HCT116 (cell line): ENCODE measurements at regions not wholly inside any gene's neighbourhood (a gene's known extent, or its start where the extent isn't known, plus 50 kb on each side); places are given as distances from the start of the nearest gene placed in this dataset.

Experiments
- ATAC-seq: fragments of 200-7000 bp; cut with Tn5 transposase; 2 replicates; pipeline ENCODE4 v1.9.1; 2020; ENCODE audit warnings: mild to moderate bottlenecking, moderate library complexity
- BruUV-seq: library from RNA; stranded (reverse); fragments of 400-500 nt; replicated peaks from 2 replicates; lab custom pipeline; 2021; lab: Mats Ljungman, UMichigan
- CTCF ChIA-PET: fragments of 300-600 bp; sonication (Branson Sonifier 250); formaldehyde crosslinking; loops from one replicate; lab custom pipeline; 2021; ENCODE audit warnings: antibody characterized with exemption; lab: Charles Lee
- POLR2A ChIA-PET: fragments of 300-600, 350-600 bp; sonication (Branson Sonifier 250); formaldehyde crosslinking; loops from one replicate; lab custom pipeline; 2021; ENCODE audit warnings: antibody characterized with exemption; lab: Charles Lee
- RAD21 ChIA-PET, 2 experiments: fragments of 300-600 bp; sonication (Branson Sonifier 250); formaldehyde crosslinking; loops; one replicate each; lab custom pipeline; 2023; ENCODE audit warnings: low total read pairs in 2 of 2; ENCODE audit not compliant: uncharacterized antibody in 2 of 2, unreplicated experiment in 2 of 2, low non-redundant PET in 1 of 2; lab: Charles Lee
- DNase-seq: peaks from one replicate; pipeline ENCODE4 v3.0.0-alpha.2; 2010; ENCODE audit warnings: low read depth, low spot score
- H2AFZ ChIP-seq: fragments of 200-600 bp; shearing (Covaris generic), sonication (generic); 2 replicates; pipeline ENCODE4 v1.6.1; 2017; ENCODE audit warnings: low read depth, mixed run types, mixed read lengths, antibody characterized with exemption, low read length; ENCODE audit not compliant: poor library complexity, severe bottlenecking
- H3K27ac ChIP-seq: 2 replicates; pipeline ENCODE4 v1.5.1; 2012; ENCODE audit warnings: low read depth, low read length
- H3K27me3 ChIP-seq: fragments of 200-600 bp; sonication (generic); 2 replicates; pipeline ENCODE4 v1.6.1; 2016; ENCODE audit warnings: mixed run types, low read length, mixed read lengths; ENCODE audit not compliant: insufficient read depth
- H3K36me3 ChIP-seq, 2 experiments: fragments of 200-500 bp in 1 of 2; fragments of 200-600 bp in 1 of 2; sonication (Bioruptor generic) in 1 of 2; sonication (generic) in 1 of 2; 2 replicates each; pipeline versions ENCODE4 v1.5.1 to v1.6.1; 2014 to 2016; ENCODE audit warnings: low read length in 2 of 2, inconsistent platforms in 1 of 2, mixed read lengths in 1 of 2, mixed run types in 1 of 2; ENCODE audit not compliant: insufficient read depth in 2 of 2, control insufficient read depth in 1 of 2
- H3K4me1 ChIP-seq, 2 experiments: fragments of 200-600 bp in 1 of 2; sonication (generic) in 1 of 2; 2 replicates each; pipeline versions ENCODE4 v1.5.1 to v1.6.1; 2012 to 2017; ENCODE audit warnings: low read length in 2 of 2, inconsistent platforms in 1 of 2, mild to moderate bottlenecking in 1 of 2, mixed read lengths in 1 of 2, mixed run types in 1 of 2, moderate library complexity in 1 of 2; ENCODE audit not compliant: insufficient read depth in 2 of 2, control insufficient read depth in 1 of 2
- H3K4me2 ChIP-seq: fragments of 200-600 bp; sonication (generic); 2 replicates; pipeline ENCODE4 v1.6.1; 2017; ENCODE audit warnings: mixed run types, low read length, mixed read lengths
- H3K4me3 ChIP-seq, 2 experiments: fragments of 200-600 bp in 1 of 2; sonication (generic) in 1 of 2; replicated peaks in 1 of 2; 2 replicates each; pipeline ENCODE4 v1.5.1; 2011 to 2016; ENCODE audit warnings: low read length in 2 of 2, control low read depth in 1 of 2, low read depth in 1 of 2, mild to moderate bottlenecking in 1 of 2, mixed read lengths in 1 of 2, mixed run types in 1 of 2
- H3K79me2 ChIP-seq: fragments of 200-600 bp; sonication (generic); 2 replicates; pipeline ENCODE4 v1.6.1; 2017; ENCODE audit warnings: mild to moderate bottlenecking, mixed run types, low read length, moderate library complexity, mixed read lengths; ENCODE audit not compliant: insufficient read depth
- H3K9ac ChIP-seq: fragments of 200-600 bp; sonication (generic); 2 replicates; pipeline ENCODE4 v1.6.1; 2016; ENCODE audit warnings: low read length, mixed read lengths
- H3K9me2 ChIP-seq: fragments of 200-600 bp; sonication (generic), shearing (Covaris generic); 2 replicates; pipeline ENCODE4 v1.6.1; 2017; ENCODE audit warnings: mixed run types, mild to moderate bottlenecking, moderate library complexity; ENCODE audit not compliant: insufficient read depth
- H3K9me3 ChIP-seq, 2 experiments: fragments of 200-500 bp in 1 of 2; fragments of 200-600 bp in 1 of 2; sonication (Bioruptor generic) in 1 of 2; sonication (generic) in 1 of 2; 2 replicates each; pipeline ENCODE4 v1.6.1; 2014 to 2017; ENCODE audit warnings: low read length in 2 of 2, mixed read lengths in 2 of 2, inconsistent platforms in 1 of 2, low read depth in 1 of 2, mild to moderate bottlenecking in 1 of 2, mixed run types in 1 of 2, moderate library complexity in 1 of 2; ENCODE audit not compliant: control insufficient read depth in 1 of 2, insufficient read depth in 1 of 2
- H4K20me1 ChIP-seq: fragments of 200-600 bp; sonication (generic), shearing (Covaris generic); 2 replicates; pipeline ENCODE4 v1.6.1; 2017; ENCODE audit warnings: mixed run types, mild to moderate bottlenecking, moderate library complexity; ENCODE audit not compliant: insufficient read depth
- CEBPB ChIP-seq: IDR thresholded peaks from 2 replicates; pipeline ENCODE4 v1.6.1; 2012; ENCODE audit warnings: low read depth
- EGR1 ChIP-seq: IDR thresholded peaks from 2 replicates; pipeline ENCODE4 v1.6.1; 2012; ENCODE audit warnings: low read depth
- ELF1 ChIP-seq: IDR thresholded peaks from 2 replicates; pipeline ENCODE4 v1.6.1; 2012; ENCODE audit warnings: low read depth, borderline replicate concordance
- EZH2 ChIP-seq: fragments of 200-600 bp; sonication (generic); IDR thresholded peaks from 2 replicates; pipeline ENCODE4 v1.6.1; 2017; ENCODE audit warnings: antibody characterized with exemption, mixed run types
- JUND ChIP-seq: IDR thresholded peaks from 2 replicates; pipeline ENCODE4 v1.6.1; 2012
- POLR2AphosphoS5 ChIP-seq: IDR thresholded peaks from 2 replicates; pipeline ENCODE4 v1.6.1; 2011; ENCODE audit warnings: mild to moderate bottlenecking, low read depth, low read length, moderate library complexity
- SIN3A ChIP-seq: IDR thresholded peaks from 2 replicates; pipeline ENCODE4 v1.6.1; 2012; ENCODE audit warnings: low read depth
- SRF ChIP-seq: IDR thresholded peaks from 2 replicates; pipeline ENCODE4 v1.6.1; 2012; ENCODE audit warnings: low read depth
- intact Hi-C: fragments of 100-400 bp; cut with micrococcal nuclease; formaldehyde crosslinking; loops from 2 replicates; pipeline ENCODE4 v1.10.0; 2022
- TF ChIP-seq, protein P1 (sequence below), 3 experiments: fragments of 200-600 bp in 1 of 3; sonication (generic) in 1 of 3; IDR thresholded peaks in 2 of 3; conservative IDR thresholded peaks in 1 of 3; 2 replicates each; pipeline ENCODE4 v1.5.1; 2012 to 2017; ENCODE audit warnings: low read depth in 2 of 3, low read length in 2 of 3, antibody characterized with exemption in 1 of 3, borderline replicate concordance in 1 of 3, control low read depth in 1 of 3, mild to moderate bottlenecking in 1 of 3, mixed read lengths in 1 of 3, mixed run types in 1 of 3, moderate library complexity in 1 of 3; ENCODE audit not compliant: insufficient read depth in 1 of 3
- TF ChIP-seq, protein P2 (sequence below): IDR thresholded peaks from 2 replicates; pipeline ENCODE4 v1.6.1; 2012
- TF ChIP-seq, protein P3 (sequence below): IDR thresholded peaks from 2 replicates; pipeline ENCODE4 v1.6.1; 2011; ENCODE audit warnings: mild to moderate bottlenecking, low read length, moderate library complexity; ENCODE audit not compliant: insufficient replicate concordance; ENCODE audit errors: extremely low read depth
- TF ChIP-seq, protein P4 (sequence below): IDR thresholded peaks from 2 replicates; pipeline ENCODE4 v1.6.1; 2012

DNA sequence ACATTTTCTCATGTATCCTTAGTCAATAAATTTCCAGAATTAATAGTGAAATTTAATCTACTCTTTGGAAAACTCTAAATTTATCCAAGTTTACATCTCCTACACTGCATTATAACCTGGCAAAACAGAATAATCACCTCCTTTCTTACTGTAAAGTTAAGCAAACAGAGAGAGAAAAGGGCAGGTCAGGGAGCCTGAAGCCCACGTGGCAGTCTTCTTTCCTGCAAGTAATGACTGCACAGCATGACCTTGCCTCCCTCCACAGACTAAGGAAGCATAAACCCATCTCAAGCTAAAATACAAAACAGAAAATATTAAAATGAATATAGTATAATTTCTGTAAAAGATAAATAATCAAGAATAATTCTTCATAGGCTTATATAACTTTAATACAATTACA is 1153.0 kb downstream of the C4orf33 start:
- no peak overlapping the region for H2AFZ ChIP-seq
- no peak for DNase-seq
- no peaks in the 10 kb centered on the region for H3K9me2 ChIP-seq
- H3K4me2 ChIP-seq: no peak overlapping the region
- no peaks in the 10 kb centered on the region for H3K9me3 ChIP-seq
- CTCF ChIA-PET: no interaction called here
- intact Hi-C loops: no loop called here
- H3K79me2 ChIP-seq: no peaks in the 10 kb centered on the region
- no peak for ATAC-seq
- H3K36me3 ChIP-seq: no peaks in the 10 kb centered on the region
- no peak overlapping the region for H3K4me3 ChIP-seq
- H4K20me1 ChIP-seq: no peaks in the 10 kb centered on the region
- H3K4me1 ChIP-seq: no peaks in the 10 kb centered on the region
- POLR2A ChIA-PET: no interaction called here
- H3K27ac ChIP-seq: no peak overlapping the region
- RAD21 ChIA-PET: no interaction called here
- TF ChIP-seq SIN3A: no peak
- TF ChIP-seq, protein P1, sequence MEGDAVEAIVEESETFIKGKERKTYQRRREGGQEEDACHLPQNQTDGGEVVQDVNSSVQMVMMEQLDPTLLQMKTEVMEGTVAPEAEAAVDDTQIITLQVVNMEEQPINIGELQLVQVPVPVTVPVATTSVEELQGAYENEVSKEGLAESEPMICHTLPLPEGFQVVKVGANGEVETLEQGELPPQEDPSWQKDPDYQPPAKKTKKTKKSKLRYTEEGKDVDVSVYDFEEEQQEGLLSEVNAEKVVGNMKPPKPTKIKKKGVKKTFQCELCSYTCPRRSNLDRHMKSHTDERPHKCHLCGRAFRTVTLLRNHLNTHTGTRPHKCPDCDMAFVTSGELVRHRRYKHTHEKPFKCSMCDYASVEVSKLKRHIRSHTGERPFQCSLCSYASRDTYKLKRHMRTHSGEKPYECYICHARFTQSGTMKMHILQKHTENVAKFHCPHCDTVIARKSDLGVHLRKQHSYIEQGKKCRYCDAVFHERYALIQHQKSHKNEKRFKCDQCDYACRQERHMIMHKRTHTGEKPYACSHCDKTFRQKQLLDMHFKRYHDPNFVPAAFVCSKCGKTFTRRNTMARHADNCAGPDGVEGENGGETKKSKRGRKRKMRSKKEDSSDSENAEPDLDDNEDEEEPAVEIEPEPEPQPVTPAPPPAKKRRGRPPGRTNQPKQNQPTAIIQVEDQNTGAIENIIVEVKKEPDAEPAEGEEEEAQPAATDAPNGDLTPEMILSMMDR (IDR thresholded peaks at IDR 0.05 in 2 of 3, conservative IDR thresholded peaks at IDR 0.05 in 1 of 3; ENCODE audit: borderline replicate concordance in 1 of 3, insufficient read depth in 1 of 3, low read depth in 2 of 3, low read length in 2 of 3): no peak
- TF ChIP-seq, protein P2, sequence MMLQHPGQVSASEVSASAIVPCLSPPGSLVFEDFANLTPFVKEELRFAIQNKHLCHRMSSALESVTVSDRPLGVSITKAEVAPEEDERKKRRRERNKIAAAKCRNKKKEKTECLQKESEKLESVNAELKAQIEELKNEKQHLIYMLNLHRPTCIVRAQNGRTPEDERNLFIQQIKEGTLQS: no peak
- no peak for TF ChIP-seq SRF
- TF ChIP-seq, protein P3, sequence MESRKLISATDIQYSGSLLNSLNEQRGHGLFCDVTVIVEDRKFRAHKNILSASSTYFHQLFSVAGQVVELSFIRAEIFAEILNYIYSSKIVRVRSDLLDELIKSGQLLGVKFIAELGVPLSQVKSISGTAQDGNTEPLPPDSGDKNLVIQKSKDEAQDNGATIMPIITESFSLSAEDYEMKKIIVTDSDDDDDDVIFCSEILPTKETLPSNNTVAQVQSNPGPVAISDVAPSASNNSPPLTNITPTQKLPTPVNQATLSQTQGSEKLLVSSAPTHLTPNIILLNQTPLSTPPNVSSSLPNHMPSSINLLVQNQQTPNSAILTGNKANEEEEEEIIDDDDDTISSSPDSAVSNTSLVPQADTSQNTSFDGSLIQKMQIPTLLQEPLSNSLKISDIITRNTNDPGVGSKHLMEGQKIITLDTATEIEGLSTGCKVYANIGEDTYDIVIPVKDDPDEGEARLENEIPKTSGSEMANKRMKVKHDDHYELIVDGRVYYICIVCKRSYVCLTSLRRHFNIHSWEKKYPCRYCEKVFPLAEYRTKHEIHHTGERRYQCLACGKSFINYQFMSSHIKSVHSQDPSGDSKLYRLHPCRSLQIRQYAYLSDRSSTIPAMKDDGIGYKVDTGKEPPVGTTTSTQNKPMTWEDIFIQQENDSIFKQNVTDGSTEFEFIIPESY: no peak
- TF ChIP-seq EGR1: no peak
- TF ChIP-seq EZH2: no peak
- TF ChIP-seq CEBPB: no peak
- no peak for TF ChIP-seq POLR2AphosphoS5
- TF ChIP-seq, protein P4, sequence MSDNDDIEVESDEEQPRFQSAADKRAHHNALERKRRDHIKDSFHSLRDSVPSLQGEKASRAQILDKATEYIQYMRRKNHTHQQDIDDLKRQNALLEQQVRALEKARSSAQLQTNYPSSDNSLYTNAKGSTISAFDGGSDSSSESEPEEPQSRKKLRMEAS: no peak
- TF ChIP-seq ELF1: no peak
- no peak for TF ChIP-seq JUND
- H3K9ac ChIP-seq: no peak overlapping the region
- no TSS peak for BruUV-seq
- H3K27me3 ChIP-seq: no peaks in the 10 kb centered on the region
